ENCODE measurements at regions not wholly inside any gene's neighbourhood (a gene's known extent, or its start where the extent isn't known, plus 50 kb on each side); places are given as distances from the start of the nearest gene placed in this dataset.

GRCh38 chr7:119681336-119681735 lies 591.6 kb upstream of the KCND2 start:
- TF ChIP-seq CTCF (IDR thresholded peaks at IDR 0.05; ENCODE audit: insufficient read depth, low read length, poor library complexity, severe bottlenecking) = no peak
- H3K4me3 ChIP-seq (replicated peaks; ENCODE audit: low read depth, low read length) = no peak overlapping the region

GRCh38 chr7:119684763-119685162 lies 588.2 kb upstream of the KCND2 start:
- TF ChIP-seq CTCF (IDR thresholded peaks at IDR 0.05; ENCODE audit: insufficient read depth, low read length, poor library complexity, severe bottlenecking) = no peak
- Histone ChIP-seq H3K36me3 (ENCODE audit: control insufficient read depth, insufficient read depth, low read length) (no peaks in the 10 kb centered on the region), H3K4me3 (replicated peaks; ENCODE audit: low read depth, low read length) (no peak overlapping the region), H3K27me3 (replicated peaks; ENCODE audit: control insufficient read depth, insufficient read depth, low read length) (no peaks in the 10 kb centered on the region)
- no peak for DNase-seq (ENCODE audit: extremely low read depth, insufficient read length)

More at GRCh38 chr7:119681336-119681735, 591.6 kb upstream of the KCND2 start:
- Histone ChIP-seq H3K36me3 (ENCODE audit: control insufficient read depth, insufficient read depth, low read length) (no peaks in the 10 kb centered on the region), H3K27me3 (replicated peaks; ENCODE audit: control insufficient read depth, insufficient read depth, low read length) (no peaks in the 10 kb centered on the region)
- no peak for DNase-seq (ENCODE audit: extremely low read depth, insufficient read length)

GRCh38 chr7:119685906-119686305 lies 587.1 kb upstream of the KCND2 start:
- TF ChIP-seq CTCF (IDR thresholded peaks at IDR 0.05; ENCODE audit: insufficient read depth, low read length, poor library complexity, severe bottlenecking) = no peak
- H3K36me3 ChIP-seq (ENCODE audit: control insufficient read depth, insufficient read depth, low read length) = no peaks in the 10 kb centered on the region
- no peaks in the 10 kb centered on the region for H3K27me3 ChIP-seq (replicated peaks; ENCODE audit: control insufficient read depth, insufficient read depth, low read length)
- DNase-seq (ENCODE audit: extremely low read depth, insufficient read length) = no peak
- H3K4me3 ChIP-seq (replicated peaks; ENCODE audit: low read depth, low read length) = no peak overlapping the region

GRCh38 chr7:119688831-119689230 lies 584.1 kb upstream of the KCND2 start:
- no peak overlapping the region for H3K4me3 ChIP-seq (replicated peaks; ENCODE audit: low read depth, low read length)
- no peaks in the 10 kb centered on the region for H3K36me3 ChIP-seq (ENCODE audit: control insufficient read depth, insufficient read depth, low read length)
- no peak for DNase-seq (ENCODE audit: extremely low read depth, insufficient read length)
- no peaks in the 10 kb centered on the region for H3K27me3 ChIP-seq (replicated peaks; ENCODE audit: control insufficient read depth, insufficient read depth, low read length)
- TF ChIP-seq CTCF (IDR thresholded peaks at IDR 0.05; ENCODE audit: insufficient read depth, low read length, poor library complexity, severe bottlenecking) = no peak

GRCh38 chr7:119692541-119692940 lies 580.4 kb upstream of the KCND2 start:
- H3K27me3 ChIP-seq (replicated peaks; ENCODE audit: control insufficient read depth, insufficient read depth, low read length) = no peaks in the 10 kb centered on the region
- no peaks in the 10 kb centered on the region for H3K36me3 ChIP-seq (ENCODE audit: control insufficient read depth, insufficient read depth, low read length)
- no peak for TF ChIP-seq CTCF (IDR thresholded peaks at IDR 0.05; ENCODE audit: insufficient read depth, low read length, poor library complexity, severe bottlenecking)
- no peak for DNase-seq (ENCODE audit: extremely low read depth, insufficient read length)
- H3K4me3 ChIP-seq (replicated peaks; ENCODE audit: low read depth, low read length) = no peak overlapping the region

- DNase-seq (ENCODE audit: extremely low read depth, insufficient read length) = no peak
- H3K4me3 ChIP-seq (replicated peaks; ENCODE audit: low read depth, low read length) = no peak overlapping the region
- TF ChIP-seq CTCF (IDR thresholded peaks at IDR 0.05; ENCODE audit: insufficient read depth, low read length, poor library complexity, severe bottlenecking) = no peak
- no peaks in the 10 kb centered on the region for H3K36me3 ChIP-seq (ENCODE audit: control insufficient read depth, insufficient read depth, low read length)
- no peaks in the 10 kb centered on the region for H3K27me3 ChIP-seq (replicated peaks; ENCODE audit: control insufficient read depth, insufficient read depth, low read length)
These were observed 578.5 kb upstream of the KCND2 start for GRCh38 chr7:119694506-119694905.
